AG04449 (cell line): ENCODE measurements at regions not wholly inside any gene's neighbourhood (a gene's known extent, or its start where the extent isn't known, plus 50 kb on each side); places are given as distances from the start of the nearest gene placed in this dataset.

Source experiments
- CTCF ChIA-PET: fragments of 350-600 bp; formaldehyde crosslinking; extraction: SDS; loops from one replicate; lab custom pipeline; 2021; ENCODE audit warnings: antibody characterized with exemption; lab: Yijun Ruan, JAX
- POLR2A ChIA-PET: fragments of 400-600, 350-600 bp; formaldehyde crosslinking; extraction: SDS; loops from one replicate; lab custom pipeline; 2020; ENCODE audit warnings: antibody characterized with exemption, inconsistent platforms; lab: Yijun Ruan, JAX
- DNase-seq: peaks from one replicate; pipeline ENCODE4 v3.0.0-alpha.2; 2010; ENCODE audit warnings: low read depth, low spot score
- H3K4me3 ChIP-seq: 2 replicates; pipeline ENCODE4 v1.5.1; 2011; ENCODE audit warnings: low read depth, mild to moderate bottlenecking, control low read depth, low read length
- TF ChIP-seq, protein P1 (sequence below): IDR thresholded peaks from one replicate; pipeline ENCODE4 v1.5.1; 2011; ENCODE audit warnings: mild to moderate bottlenecking, moderate library complexity, low read length, control low read depth, inconsistent platforms; ENCODE audit not compliant: insufficient read depth; ENCODE audit errors: missing control alignments

DNA sequence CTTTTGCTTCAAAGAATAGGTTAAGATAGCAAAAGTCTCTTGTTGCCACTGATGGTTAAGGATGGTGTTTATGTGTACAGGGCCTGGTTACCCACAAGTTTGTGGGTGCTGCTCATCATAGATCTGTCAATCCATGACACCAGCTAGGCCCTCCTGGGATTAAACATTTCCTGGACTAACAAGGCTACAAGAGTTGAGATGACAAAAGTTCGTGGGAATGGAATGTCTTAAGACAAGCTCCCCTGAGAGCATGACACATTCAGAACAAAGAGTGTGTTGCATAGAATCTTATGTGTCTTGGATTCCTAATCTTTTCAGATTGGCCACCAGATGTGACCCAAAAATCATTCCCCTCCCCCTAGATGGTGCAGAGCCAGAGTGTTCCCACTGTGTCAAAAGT, 592.5 kb upstream of the USP15 start:
- CTCF ChIA-PET, result no interaction called here
- no peak overlapping the region for H3K4me3 ChIP-seq
- TF ChIP-seq, protein P1, sequence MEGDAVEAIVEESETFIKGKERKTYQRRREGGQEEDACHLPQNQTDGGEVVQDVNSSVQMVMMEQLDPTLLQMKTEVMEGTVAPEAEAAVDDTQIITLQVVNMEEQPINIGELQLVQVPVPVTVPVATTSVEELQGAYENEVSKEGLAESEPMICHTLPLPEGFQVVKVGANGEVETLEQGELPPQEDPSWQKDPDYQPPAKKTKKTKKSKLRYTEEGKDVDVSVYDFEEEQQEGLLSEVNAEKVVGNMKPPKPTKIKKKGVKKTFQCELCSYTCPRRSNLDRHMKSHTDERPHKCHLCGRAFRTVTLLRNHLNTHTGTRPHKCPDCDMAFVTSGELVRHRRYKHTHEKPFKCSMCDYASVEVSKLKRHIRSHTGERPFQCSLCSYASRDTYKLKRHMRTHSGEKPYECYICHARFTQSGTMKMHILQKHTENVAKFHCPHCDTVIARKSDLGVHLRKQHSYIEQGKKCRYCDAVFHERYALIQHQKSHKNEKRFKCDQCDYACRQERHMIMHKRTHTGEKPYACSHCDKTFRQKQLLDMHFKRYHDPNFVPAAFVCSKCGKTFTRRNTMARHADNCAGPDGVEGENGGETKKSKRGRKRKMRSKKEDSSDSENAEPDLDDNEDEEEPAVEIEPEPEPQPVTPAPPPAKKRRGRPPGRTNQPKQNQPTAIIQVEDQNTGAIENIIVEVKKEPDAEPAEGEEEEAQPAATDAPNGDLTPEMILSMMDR, result no peak
- no peak for DNase-seq
- POLR2A ChIA-PET, result no interaction called here

DNA sequence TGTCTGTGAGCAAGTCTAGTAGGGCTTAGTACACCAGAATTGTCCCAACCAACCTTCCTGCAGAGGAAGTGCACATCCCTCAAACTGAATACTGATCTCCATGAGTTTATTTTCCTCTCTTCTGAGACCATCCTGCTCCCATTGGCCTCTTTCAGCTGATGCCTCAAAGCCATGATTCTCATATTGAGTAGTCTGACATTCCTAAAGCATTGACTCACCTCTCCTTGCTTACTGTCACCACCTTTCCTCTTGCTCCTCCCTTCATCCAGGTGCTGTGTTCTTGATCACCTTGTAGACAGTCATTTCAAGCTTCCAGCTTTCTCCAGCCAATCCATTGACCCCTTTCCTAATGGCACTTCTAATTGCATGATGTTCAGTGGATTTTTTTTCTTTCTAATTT, 583.7 kb upstream of the USP15 start:
- CTCF ChIA-PET, result no interaction called here
- TF ChIP-seq, protein P1, result no peak

DNA sequence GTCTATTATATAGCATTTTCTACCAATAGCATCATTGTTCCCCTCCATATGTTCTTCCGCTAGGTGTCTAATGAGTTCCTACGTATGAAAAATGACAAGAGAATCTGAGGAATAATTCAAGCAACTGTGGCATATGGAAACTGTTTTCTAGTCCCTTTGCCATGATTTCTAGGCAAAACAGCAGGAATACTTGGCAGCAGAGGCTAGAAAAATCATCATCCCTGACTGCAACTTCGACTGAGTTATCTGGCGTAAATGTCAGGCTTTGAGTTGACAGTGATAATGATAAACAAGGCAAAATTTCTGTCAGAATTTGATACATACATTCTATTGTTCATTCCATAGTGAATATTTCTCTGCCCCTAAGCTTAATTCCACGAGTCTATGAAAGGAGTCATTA, 572.8 kb upstream of the USP15 start:
- POLR2A ChIA-PET, result no interaction called here

More for the DNA sequence above, 583.7 kb upstream of the USP15 start:
- no peak for DNase-seq
- POLR2A ChIA-PET, result no interaction called here
- H3K4me3 ChIP-seq, result no peak overlapping the region

DNA sequence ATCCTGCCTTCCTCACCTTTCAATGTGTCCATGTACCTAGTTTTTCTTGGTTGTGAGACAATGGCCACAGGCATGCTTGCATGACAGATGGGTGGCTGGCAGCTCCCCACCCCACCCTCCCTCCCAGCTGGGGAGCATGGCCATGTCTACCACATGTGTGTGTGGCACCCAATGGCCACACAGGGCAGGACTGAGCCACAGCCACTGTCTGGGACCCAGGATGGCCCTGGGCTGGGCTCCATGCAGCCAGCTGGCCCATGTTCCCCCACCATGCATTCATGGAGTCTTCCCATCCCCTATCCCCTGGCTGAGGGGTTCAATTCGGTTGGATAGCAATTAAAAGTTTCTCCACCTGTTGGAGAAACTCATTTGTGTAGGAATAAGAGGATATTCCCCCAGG, 566.0 kb upstream of the USP15 start:
- POLR2A ChIA-PET, result no interaction called here
- H3K4me3 ChIP-seq, result no peak overlapping the region
- no peak for DNase-seq
- CTCF ChIA-PET, result no interaction called here
- TF ChIP-seq, protein P1, result no peak

More for the DNA sequence above, 572.8 kb upstream of the USP15 start:
- DNase-seq, result no peak
- no peak overlapping the region for H3K4me3 ChIP-seq
- CTCF ChIA-PET, result no interaction called here
- TF ChIP-seq, protein P1, result no peak

DNA sequence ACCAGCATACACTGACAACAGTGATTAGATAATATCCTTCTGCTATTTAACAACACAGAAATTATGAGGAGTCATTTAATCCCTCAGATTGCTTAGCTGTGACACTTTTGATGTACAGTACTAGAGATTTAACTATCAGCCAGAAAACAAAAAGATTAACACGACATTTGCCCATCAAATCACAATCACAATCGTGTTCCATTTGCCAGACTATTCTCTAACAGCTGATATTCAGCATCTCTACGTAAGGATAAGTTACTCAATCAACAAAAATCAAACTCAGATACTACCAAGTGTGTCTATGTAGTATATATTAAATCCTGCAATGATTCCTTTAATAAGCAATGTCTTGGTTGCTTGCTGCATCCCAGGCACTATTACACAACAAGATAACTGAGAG, 558.7 kb upstream of the USP15 start:
- CTCF ChIA-PET, result no interaction called here
- POLR2A ChIA-PET, result no interaction called here
- TF ChIP-seq, protein P1, result no peak
- DNase-seq, result no peak
- no peak overlapping the region for H3K4me3 ChIP-seq

DNA sequence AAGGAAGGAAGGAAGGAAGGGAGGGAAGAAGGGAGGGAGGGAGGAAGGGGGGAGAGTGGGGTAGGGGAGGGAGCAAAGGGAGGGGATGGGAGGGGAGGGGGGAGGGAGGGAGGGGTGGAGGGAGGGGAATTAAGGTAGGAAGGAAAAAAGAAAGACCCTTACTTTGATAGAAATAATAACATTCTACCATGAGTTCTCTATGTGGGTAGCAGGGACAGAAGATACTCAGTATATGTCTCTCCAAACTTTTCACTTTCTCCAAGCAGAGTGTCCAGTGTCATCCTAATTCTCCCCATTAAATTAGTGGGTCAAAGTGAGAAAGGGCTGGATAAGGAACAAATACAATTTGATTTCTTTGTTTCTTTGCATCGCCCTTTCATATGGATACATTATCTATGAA, 553.4 kb upstream of the USP15 start:
- TF ChIP-seq, protein P1, result no peak
- ChIA-PET POLR2A (no interaction called here), CTCF (no interaction called here)
- no peak overlapping the region for H3K4me3 ChIP-seq
- no peak for DNase-seq
